ENCODE measurements at regions not wholly inside any gene's neighbourhood (a gene's known extent, or its start where the extent isn't known, plus 50 kb on each side); places are given as distances from the start of the nearest gene placed in this dataset.
"Not testable (repeated sequence)": the region's sequence is repeated elsewhere in the genome, so short reads cannot be mapped to it uniquely, and the experiment has no call there.

GRCh38 chr4:52421811-52422213 lies 237.3 kb downstream of the USP46 start:
- Histone ChIP-seq H3K36me3 (no peaks in the 10 kb centered on the region), H3K4me1 (no peaks in the 10 kb centered on the region), H3K4me3 (ENCODE audit: low read depth, low read length) (no peak overlapping the region), H3K27me3 (no peaks in the 10 kb centered on the region), H3K9me3 (no peaks in the 10 kb centered on the region)
- no peak for TF ChIP-seq CTCF (IDR thresholded peaks at IDR 0.05; ENCODE audit: low read depth, low read length)
- DNase-seq = no peak

GRCh38 chr4:52423967-52424366 lies 235.1 kb downstream of the USP46 start:
- no peaks in the 10 kb centered on the region for H3K27me3 ChIP-seq
- H3K4me1 ChIP-seq = no peaks in the 10 kb centered on the region
- DNase-seq = no peak
- H3K9me3 ChIP-seq = no peaks in the 10 kb centered on the region
- no peak overlapping the region for H3K4me3 ChIP-seq (ENCODE audit: low read depth, low read length)
- no peaks in the 10 kb centered on the region for H3K36me3 ChIP-seq
- no peak for TF ChIP-seq CTCF (IDR thresholded peaks at IDR 0.05; ENCODE audit: low read depth, low read length)

GRCh38 chr4:52425751-52426326 lies 233.3 kb downstream of the USP46 start:
- no peaks in the 10 kb centered on the region for H3K27me3 ChIP-seq
- no peak for DNase-seq
- H3K4me1 ChIP-seq = no peaks in the 10 kb centered on the region
- no peak for TF ChIP-seq CTCF (IDR thresholded peaks at IDR 0.05; ENCODE audit: low read depth, low read length)
- H3K9me3 ChIP-seq = no peaks in the 10 kb centered on the region
- no peaks in the 10 kb centered on the region for H3K36me3 ChIP-seq
- H3K4me3 ChIP-seq (ENCODE audit: low read depth, low read length) = no peak overlapping the region

DNA sequence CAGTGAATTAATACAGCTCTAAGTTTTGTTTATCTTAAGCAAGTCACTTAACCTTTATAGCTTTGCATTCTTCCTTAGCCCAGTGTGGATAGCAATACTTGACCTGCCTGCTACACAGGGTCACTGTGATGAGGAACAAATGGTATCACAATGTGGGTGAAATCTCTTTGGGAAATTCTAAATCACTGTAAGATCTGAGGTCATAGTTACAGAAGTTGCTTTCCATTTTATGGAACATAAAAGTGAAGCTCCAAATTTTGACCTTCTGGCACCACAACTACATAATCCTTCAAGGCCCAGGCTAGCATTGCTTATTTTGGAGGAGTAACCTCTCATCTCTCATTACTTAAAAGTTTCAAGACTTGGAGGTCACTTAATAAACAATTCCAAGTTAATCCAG lies 227.7 kb downstream of the USP46 start:
- Histone ChIP-seq H3K36me3 (no peaks in the 10 kb centered on the region), H3K27me3 (no peaks in the 10 kb centered on the region), H3K4me3 (ENCODE audit: low read depth, low read length) (no peak overlapping the region), H3K4me1 (no peaks in the 10 kb centered on the region), H3K9me3 (no peaks in the 10 kb centered on the region)
- no peak for DNase-seq
- no peak for TF ChIP-seq CTCF (IDR thresholded peaks at IDR 0.05; ENCODE audit: low read depth, low read length)

DNA sequence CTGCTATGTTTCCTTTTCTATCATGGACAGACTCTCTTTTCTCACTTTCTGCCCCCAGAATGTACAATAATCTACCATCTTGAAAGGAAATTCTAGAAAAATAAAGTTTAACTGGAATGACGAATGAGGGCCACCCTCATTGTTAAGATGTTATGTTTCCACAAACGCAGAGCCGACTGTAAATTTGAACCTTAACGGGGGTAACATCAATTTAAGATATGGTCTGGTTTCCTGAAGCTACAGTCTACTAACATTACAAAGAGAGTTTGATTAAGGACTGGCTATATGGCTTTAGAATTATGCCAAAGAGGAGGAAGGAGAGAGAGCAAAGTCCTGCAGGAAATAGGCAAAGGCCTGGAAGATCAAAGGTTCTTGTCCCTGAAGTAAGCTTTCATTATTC lies 227.2 kb downstream of the USP46 start:
- Histone ChIP-seq H3K4me1 (no peaks in the 10 kb centered on the region), H3K36me3 (no peaks in the 10 kb centered on the region), H3K9me3 (no peaks in the 10 kb centered on the region), H3K4me3 (ENCODE audit: low read depth, low read length) (no peak overlapping the region), H3K27me3 (no peaks in the 10 kb centered on the region)
- no peak for DNase-seq
- TF ChIP-seq CTCF (IDR thresholded peaks at IDR 0.05; ENCODE audit: low read depth, low read length) = no peak

- H3K36me3 ChIP-seq; H3K27me3 ChIP-seq; DNase-seq; H3K9me3 ChIP-seq; H3K4me1 ChIP-seq; H3K4me3 ChIP-seq (ENCODE audit: low read depth, low read length): not testable (repeated sequence)
Measured at GRCh38 chr4:52442524-52442923, 216.6 kb downstream of the USP46 start.

DNA sequence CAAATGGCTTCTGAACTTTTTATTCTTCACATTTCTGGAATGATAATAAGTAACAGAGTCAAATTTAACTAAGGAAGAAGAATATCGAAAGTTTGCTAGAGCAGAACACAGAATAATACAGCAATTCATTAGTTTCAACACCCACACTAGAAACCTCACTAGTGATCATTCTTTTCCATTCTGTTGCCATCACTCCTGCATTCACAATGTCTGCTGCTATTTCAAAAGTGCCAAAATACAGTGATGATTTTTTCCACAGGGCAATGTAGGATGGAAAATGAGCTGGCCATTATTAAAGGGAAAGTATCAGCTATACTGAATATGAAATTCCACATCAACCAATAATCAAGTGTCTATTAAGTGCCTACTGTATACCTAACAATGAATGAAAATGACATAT lies 186.7 kb downstream of the USP46 start:
- peaks cover 9% of the 10 kb centered on the region; the same call in 1 of the 2 replicates for H3K27me3 ChIP-seq
- no peaks in the 10 kb centered on the region for H3K36me3 ChIP-seq
- H3K9me3 ChIP-seq = no peaks in the 10 kb centered on the region
- DNase-seq = no peak
- no peak overlapping the region for H3K4me3 ChIP-seq (ENCODE audit: low read depth, low read length)
- no peaks in the 10 kb centered on the region for H3K4me1 ChIP-seq
- no peak for TF ChIP-seq CTCF (IDR thresholded peaks at IDR 0.05; ENCODE audit: low read depth, low read length)
